DND-41 (cell line): ENCODE measurements at regions not wholly inside any gene's neighbourhood (a gene's known extent, or its start where the extent isn't known, plus 50 kb on each side); places are given as distances from the start of the nearest gene placed in this dataset.

Experiments used
- ATAC-seq: fragments of 200-7000 bp; cut with Tn5 transposase; 3 replicates; pipeline ENCODE4 v1.9.1; 2021; ENCODE audit warnings: low read depth; ENCODE audit not compliant: insufficient read depth
- DNase-seq: peaks from one replicate; pipeline ENCODE4 v3.0.0-alpha.2; 2020
- H2AFZ ChIP-seq: 2 replicates; pipeline ENCODE4 v1.6.0; 2012; ENCODE audit warnings: low read depth, low read length
- H3K27ac ChIP-seq: 2 replicates; pipeline ENCODE4 v1.5.1; 2012; ENCODE audit warnings: low read length, inconsistent platforms
- H3K27me3 ChIP-seq: fragments of 200-600 bp; sonication (generic); 2 replicates; pipeline ENCODE4 v1.6.0; 2012; ENCODE audit warnings: low read length, mild to moderate bottlenecking, inconsistent platforms; ENCODE audit not compliant: insufficient read depth, poor library complexity
- H3K36me3 ChIP-seq: 2 replicates; pipeline ENCODE4 v1.5.1; 2012; ENCODE audit warnings: low read length, inconsistent platforms; ENCODE audit not compliant: insufficient read depth
- H3K4me1 ChIP-seq: 2 replicates; pipeline ENCODE4 v1.5.1; 2012; ENCODE audit warnings: mild to moderate bottlenecking, low read length; ENCODE audit not compliant: insufficient read depth
- H3K4me2 ChIP-seq: 2 replicates; pipeline ENCODE4 v1.6.0; 2012; ENCODE audit warnings: mild to moderate bottlenecking, moderate library complexity, low read length, inconsistent platforms; ENCODE audit not compliant: insufficient read depth
- H3K4me3 ChIP-seq, 2 experiments: fragments of 200-600 bp in 1 of 2; shearing (Covaris generic) in 1 of 2; 2 replicates each; pipeline ENCODE4 v1.5.1; 2012 to 2016; ENCODE audit warnings: inconsistent platforms in 2 of 2, low read length in 2 of 2, mild to moderate bottlenecking in 2 of 2, low read depth in 1 of 2, moderate library complexity in 1 of 2
- H3K79me2 ChIP-seq: 2 replicates; pipeline ENCODE4 v1.6.0; 2012; ENCODE audit warnings: low read length, inconsistent platforms; ENCODE audit not compliant: insufficient read depth
- H3K9ac ChIP-seq: 2 replicates; pipeline ENCODE4 v1.6.0; 2012; ENCODE audit warnings: low read depth, mild to moderate bottlenecking, inconsistent platforms, low read length, moderate library complexity
- H3K9me3 ChIP-seq: 2 replicates; pipeline ENCODE4 v1.5.1; 2012; ENCODE audit warnings: low read length, moderate library complexity, mild to moderate bottlenecking, inconsistent platforms; ENCODE audit not compliant: insufficient read depth, severe bottlenecking
- H4K20me1 ChIP-seq: 2 replicates; pipeline ENCODE4 v1.6.0; 2012; ENCODE audit warnings: low read length; ENCODE audit not compliant: insufficient read depth
- CTCF ChIP-seq: IDR thresholded peaks from 2 replicates; pipeline ENCODE4 v1.5.1; 2012; ENCODE audit warnings: borderline replicate concordance, low read length, moderate library complexity, mild to moderate bottlenecking; ENCODE audit not compliant: poor library complexity, severe bottlenecking; ENCODE audit errors: extremely low read depth
- EZH2 ChIP-seq: IDR thresholded peaks from 3 replicates; pipeline ENCODE4 v1.6.1; 2012; ENCODE audit warnings: borderline replicate concordance, low read depth, mild to moderate bottlenecking, moderate library complexity, low read length, inconsistent platforms; ENCODE audit not compliant: severe bottlenecking

GRCh38 chr17:45730192-45730591 lies 53.9 kb upstream of the CRHR1 start:
- peaks cover 10% of the 10 kb centered on the region for H3K9me3 ChIP-seq
- no peak for ATAC-seq
- no peaks in the 10 kb centered on the region for H3K36me3 ChIP-seq
- H3K4me2 ChIP-seq = no peak overlapping the region
- H3K27ac ChIP-seq = no peak overlapping the region
- H3K79me2 ChIP-seq = no peaks in the 10 kb centered on the region
- no peak for TF ChIP-seq EZH2
- no peak for TF ChIP-seq CTCF
- H4K20me1 ChIP-seq = no peaks in the 10 kb centered on the region
- H3K4me1 ChIP-seq = no peaks in the 10 kb centered on the region
- no peak overlapping the region for H3K4me3 ChIP-seq
- no peak for DNase-seq
- H3K9ac ChIP-seq = no peak overlapping the region
- H3K27me3 ChIP-seq = peaks cover 15% of the 10 kb centered on the region
- H2AFZ ChIP-seq = no peak overlapping the region

DNA sequence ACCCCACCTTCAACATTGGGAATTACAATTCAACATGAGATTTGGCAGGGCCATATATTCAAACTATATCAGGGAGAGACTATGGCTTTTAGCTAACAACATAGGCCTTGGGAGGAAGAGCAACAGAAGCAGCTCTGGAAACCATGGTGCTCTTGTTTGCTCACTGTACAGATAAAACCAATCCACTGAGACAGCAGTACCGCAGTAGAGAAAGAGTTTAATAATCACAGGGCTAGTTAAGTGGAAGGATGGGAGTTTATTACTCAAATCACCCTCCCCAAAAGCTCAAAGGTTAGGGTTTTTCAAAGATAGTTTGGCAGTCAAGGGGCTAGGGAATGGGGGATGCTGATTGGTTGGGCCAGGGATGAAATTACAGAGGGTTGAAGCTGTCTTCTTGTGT lies 52.7 kb upstream of the CRHR1 start:
- H3K9ac ChIP-seq = no peak overlapping the region

GRCh38 chr17:45732926-45733505 lies 51.1 kb upstream of the CRHR1 start:
- Histone ChIP-seq H3K4me3 (no peak overlapping the region), H2AFZ (no peak overlapping the region), H4K20me1 (no peaks in the 10 kb centered on the region), H3K9ac (no peak overlapping the region), H3K27ac (no peak overlapping the region), H3K9me3 (peaks cover 10% of the 10 kb centered on the region), H3K36me3 (no peaks in the 10 kb centered on the region), H3K4me2 (no peak overlapping the region), H3K4me1 (no peaks in the 10 kb centered on the region), H3K79me2 (no peaks in the 10 kb centered on the region), H3K27me3 (no peaks in the 10 kb centered on the region)
- ATAC-seq (no peak), DNase-seq (no peak)
- no peak for TF ChIP-seq EZH2
- TF ChIP-seq CTCF = no peak

More for the DNA sequence above, 52.7 kb upstream of the CRHR1 start:
- Histone ChIP-seq H3K36me3 (no peaks in the 10 kb centered on the region), H3K27ac (no peak overlapping the region), H3K27me3 (peaks cover 8% of the 10 kb centered on the region), H3K9me3 (peaks cover 10% of the 10 kb centered on the region), H3K79me2 (no peaks in the 10 kb centered on the region), H3K4me2 (no peak overlapping the region), H4K20me1 (no peaks in the 10 kb centered on the region), H2AFZ (no peak overlapping the region), H3K4me1 (no peaks in the 10 kb centered on the region), H3K4me3 (no peak overlapping the region)
- no peak for TF ChIP-seq CTCF
- DNase-seq (no peak), ATAC-seq (no peak)

DNA sequence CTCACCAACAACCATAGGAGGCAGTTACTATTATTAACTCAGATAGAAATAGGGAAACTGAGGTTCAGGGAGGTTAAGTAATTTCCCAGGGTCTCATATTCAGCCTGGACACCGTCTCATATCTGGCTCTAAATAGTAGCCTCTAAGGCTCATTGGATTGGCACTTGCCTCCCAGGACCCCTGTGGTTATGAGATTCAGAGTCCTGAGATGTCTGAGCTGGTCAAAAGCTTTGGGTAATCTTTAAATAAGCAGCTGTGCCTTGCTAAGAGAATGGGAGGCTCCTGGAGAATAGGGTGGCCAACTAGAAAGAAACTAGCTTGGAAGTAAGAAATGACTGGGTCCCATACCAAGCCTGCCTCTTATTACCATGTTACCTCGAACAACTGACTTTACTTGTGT lies 50.3 kb upstream of the CRHR1 start:
- H3K4me3 ChIP-seq = no peak overlapping the region

More for the DNA sequence above, 50.3 kb upstream of the CRHR1 start:
- Histone ChIP-seq H3K4me1 (no peaks in the 10 kb centered on the region), H3K27me3 (no peaks in the 10 kb centered on the region), H4K20me1 (no peaks in the 10 kb centered on the region), H3K36me3 (no peaks in the 10 kb centered on the region), H3K9ac (no peak overlapping the region), H3K9me3 (peaks cover 10% of the 10 kb centered on the region), H3K27ac (no peak overlapping the region), H3K4me2 (no peak overlapping the region), H2AFZ (no peak overlapping the region), H3K79me2 (no peaks in the 10 kb centered on the region)
- no peak for ATAC-seq
- TF ChIP-seq EZH2 (no peak), CTCF (no peak)
- no peak for DNase-seq
